ENCODE measurements at regions not wholly inside any gene's neighbourhood (a gene's known extent, or its start where the extent isn't known, plus 50 kb on each side); places are given as distances from the start of the nearest gene placed in this dataset.

GRCh38 chr15:25088261-25088790, 133.5 kb downstream of the SNRPN start:
- H3K27me3 Mint-ChIP-seq = no peaks in the 10 kb centered on the region
- DNase-seq = no peak
- no peak overlapping the region for H3K4me3 Mint-ChIP-seq
- no peaks in the 10 kb centered on the region for H3K4me1 Mint-ChIP-seq (ENCODE audit: low read depth)
- no peak for TF ChIP-seq CTCF (IDR thresholded peaks at IDR 0.05)
- ATAC-seq = no peak
- H3K27ac Mint-ChIP-seq = no peak overlapping the region
- CTCF ChIA-PET = no interaction called here
- peaks cover 84% of the 10 kb centered on the region for H3K9me3 Mint-ChIP-seq
- peaks cover 99% of the 10 kb centered on the region for H3K36me3 Mint-ChIP-seq (ENCODE audit: low read depth)
- POLR2A ChIA-PET = no interaction called here
- intact Hi-C loops (cut with micrococcal nuclease) = no loop called here

GRCh38 chr15:25089577-25089976, 134.8 kb downstream of the SNRPN start:
- no peak for TF ChIP-seq CTCF (IDR thresholded peaks at IDR 0.05)
- intact Hi-C loops (cut with micrococcal nuclease) = no loop called here
- ATAC-seq (no peak), DNase-seq (no peak)
- Mint-ChIP-seq H3K4me1 (ENCODE audit: low read depth) (no peaks in the 10 kb centered on the region), H3K27ac (no peak overlapping the region), H3K4me3 (no peak overlapping the region), H3K27me3 (no peaks in the 10 kb centered on the region), H3K36me3 (ENCODE audit: low read depth) (peaks cover 99% of the 10 kb centered on the region), H3K9me3 (peaks cover 79% of the 10 kb centered on the region)
- ChIA-PET CTCF (no interaction called here), POLR2A (no interaction called here)

GRCh38 chr15:25090073-25090733, 135.4 kb downstream of the SNRPN start:
- peaks cover 99% of the 10 kb centered on the region for H3K36me3 Mint-ChIP-seq (ENCODE audit: low read depth)
- POLR2A ChIA-PET = no interaction called here

GRCh38 chr15:25091421-25092158, 136.8 kb downstream of the SNRPN start:
- ATAC-seq (no peak), DNase-seq (no peak)
- Mint-ChIP-seq H3K4me3 (no peak overlapping the region), H3K27ac (no peak overlapping the region), H3K36me3 (ENCODE audit: low read depth) (peaks cover 96% of the 10 kb centered on the region), H3K4me1 (ENCODE audit: low read depth) (no peaks in the 10 kb centered on the region), H3K27me3 (no peaks in the 10 kb centered on the region), H3K9me3 (peaks cover 74% of the 10 kb centered on the region)
- TF ChIP-seq CTCF (IDR thresholded peaks at IDR 0.05) = no peak
- ChIA-PET CTCF (no interaction called here), POLR2A (no interaction called here)
- intact Hi-C loops (cut with micrococcal nuclease) = no loop called here

More at GRCh38 chr15:25090073-25090733, 135.4 kb downstream of the SNRPN start:
- peaks cover 79% of the 10 kb centered on the region for H3K9me3 Mint-ChIP-seq
- DNase-seq (no peak), ATAC-seq (no peak)
- H3K4me3 Mint-ChIP-seq = no peak overlapping the region
- TF ChIP-seq CTCF (IDR thresholded peaks at IDR 0.05) = no peak
- CTCF ChIA-PET = no interaction called here
- H3K27me3 Mint-ChIP-seq = no peaks in the 10 kb centered on the region
- intact Hi-C loops (cut with micrococcal nuclease) = no loop called here
- H3K27ac Mint-ChIP-seq = no peak overlapping the region
- no peaks in the 10 kb centered on the region for H3K4me1 Mint-ChIP-seq (ENCODE audit: low read depth)

GRCh38 chr15:25092661-25093060, 137.9 kb downstream of the SNRPN start:
- ATAC-seq (no peak), DNase-seq (no peak)
- CTCF ChIA-PET = no interaction called here
- H3K4me1 Mint-ChIP-seq (ENCODE audit: low read depth) = no peaks in the 10 kb centered on the region
- H3K4me3 Mint-ChIP-seq = no peak overlapping the region
- TF ChIP-seq CTCF (IDR thresholded peaks at IDR 0.05) = no peak
- no peaks in the 10 kb centered on the region for H3K27me3 Mint-ChIP-seq
- H3K27ac Mint-ChIP-seq = no peak overlapping the region
- peaks cover 96% of the 10 kb centered on the region for H3K36me3 Mint-ChIP-seq (ENCODE audit: low read depth)
- H3K9me3 Mint-ChIP-seq = peaks cover 75% of the 10 kb centered on the region
- POLR2A ChIA-PET = no interaction called here
- intact Hi-C loops (cut with micrococcal nuclease) = no loop called here
